ENCODE measurements at regions not wholly inside any gene's neighbourhood (a gene's known extent, or its start where the extent isn't known, plus 50 kb on each side); places are given as distances from the start of the nearest gene placed in this dataset.

GRCh38 chr6:145063091-145063490 lies 672.2 kb downstream of the EPM2A start:
- TF ChIP-seq POLR2A (IDR thresholded peaks at IDR 0.05), result no peak
- TF ChIP-seq, protein P1, sequence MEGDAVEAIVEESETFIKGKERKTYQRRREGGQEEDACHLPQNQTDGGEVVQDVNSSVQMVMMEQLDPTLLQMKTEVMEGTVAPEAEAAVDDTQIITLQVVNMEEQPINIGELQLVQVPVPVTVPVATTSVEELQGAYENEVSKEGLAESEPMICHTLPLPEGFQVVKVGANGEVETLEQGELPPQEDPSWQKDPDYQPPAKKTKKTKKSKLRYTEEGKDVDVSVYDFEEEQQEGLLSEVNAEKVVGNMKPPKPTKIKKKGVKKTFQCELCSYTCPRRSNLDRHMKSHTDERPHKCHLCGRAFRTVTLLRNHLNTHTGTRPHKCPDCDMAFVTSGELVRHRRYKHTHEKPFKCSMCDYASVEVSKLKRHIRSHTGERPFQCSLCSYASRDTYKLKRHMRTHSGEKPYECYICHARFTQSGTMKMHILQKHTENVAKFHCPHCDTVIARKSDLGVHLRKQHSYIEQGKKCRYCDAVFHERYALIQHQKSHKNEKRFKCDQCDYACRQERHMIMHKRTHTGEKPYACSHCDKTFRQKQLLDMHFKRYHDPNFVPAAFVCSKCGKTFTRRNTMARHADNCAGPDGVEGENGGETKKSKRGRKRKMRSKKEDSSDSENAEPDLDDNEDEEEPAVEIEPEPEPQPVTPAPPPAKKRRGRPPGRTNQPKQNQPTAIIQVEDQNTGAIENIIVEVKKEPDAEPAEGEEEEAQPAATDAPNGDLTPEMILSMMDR (IDR thresholded peaks at IDR 0.05), result no peak
- Histone ChIP-seq H3K27ac (no peak overlapping the region), H3K27me3 (no peaks in the 10 kb centered on the region), H3K4me1 (no peaks in the 10 kb centered on the region), H3K4me3 (no peak overlapping the region), H3K9me3 (no peaks in the 10 kb centered on the region), H3K36me3 (no peaks in the 10 kb centered on the region)
- no peak for DNase-seq
- intact Hi-C loops (cut with DNase I; ENCODE audit: low total_unique reads), result no loop called here

DNA sequence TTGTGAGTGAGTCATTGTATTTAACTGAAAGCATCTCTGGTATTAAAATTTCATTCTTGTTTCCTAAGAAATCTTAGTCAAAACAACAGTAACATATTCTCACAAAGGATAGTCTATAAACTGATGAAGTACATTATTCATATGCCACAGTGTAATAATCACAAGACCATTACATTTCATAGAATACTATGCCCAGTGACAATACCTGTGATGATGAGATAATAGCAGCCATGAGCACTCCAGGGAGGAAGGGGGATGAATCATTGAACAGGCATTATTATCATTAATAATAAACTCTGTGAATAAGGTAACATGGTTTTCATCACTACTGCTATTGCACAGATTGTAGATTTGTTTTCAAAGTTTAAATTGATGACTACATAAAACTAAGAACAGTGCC lies 667.9 kb downstream of the EPM2A start:
- no peaks in the 10 kb centered on the region for H3K27me3 ChIP-seq
- H3K4me3 ChIP-seq, result no peak overlapping the region
- no peaks in the 10 kb centered on the region for H3K4me1 ChIP-seq
- TF ChIP-seq POLR2A (IDR thresholded peaks at IDR 0.05), result no peak
- TF ChIP-seq, protein P1 (IDR thresholded peaks at IDR 0.05), result no peak
- intact Hi-C loops (cut with DNase I; ENCODE audit: low total_unique reads), result no loop called here
- no peak overlapping the region for H3K27ac ChIP-seq
- DNase-seq, result no peak
- no peaks in the 10 kb centered on the region for H3K36me3 ChIP-seq
- no peaks in the 10 kb centered on the region for H3K9me3 ChIP-seq

GRCh38 chr6:145068577-145068976 lies 666.7 kb downstream of the EPM2A start:
- Histone ChIP-seq H3K4me3 (no peak overlapping the region), H3K27ac (no peak overlapping the region), H3K36me3 (no peaks in the 10 kb centered on the region), H3K27me3 (no peaks in the 10 kb centered on the region), H3K4me1 (no peaks in the 10 kb centered on the region), H3K9me3 (no peaks in the 10 kb centered on the region)
- DNase-seq, result no peak
- intact Hi-C loops (cut with DNase I; ENCODE audit: low total_unique reads), result no loop called here
- no peak for TF ChIP-seq POLR2A (IDR thresholded peaks at IDR 0.05)
- TF ChIP-seq, protein P1 (IDR thresholded peaks at IDR 0.05), result no peak

DNA sequence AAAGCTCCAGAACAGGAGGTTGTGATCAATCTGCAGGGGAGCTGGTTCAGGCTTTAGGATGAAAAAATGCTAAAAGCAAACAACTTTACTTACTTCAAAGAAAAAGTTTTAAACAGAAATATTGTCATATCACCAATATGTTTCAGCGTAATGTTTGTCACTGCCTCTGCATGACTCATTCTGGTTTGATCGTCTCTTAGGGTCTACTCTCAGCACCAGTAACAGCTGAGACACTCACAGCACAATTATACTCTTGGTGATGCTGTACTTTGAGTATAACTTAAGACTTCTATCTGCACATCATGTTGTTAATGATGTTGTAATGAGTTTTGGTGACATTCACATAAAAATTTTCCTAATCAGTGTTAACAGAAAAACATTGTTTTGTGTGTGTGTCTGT lies 665.4 kb downstream of the EPM2A start:
- DNase-seq, result no peak
- Histone ChIP-seq H3K9me3 (no peaks in the 10 kb centered on the region), H3K27ac (no peak overlapping the region), H3K4me1 (no peaks in the 10 kb centered on the region), H3K4me3 (no peak overlapping the region), H3K36me3 (no peaks in the 10 kb centered on the region), H3K27me3 (no peaks in the 10 kb centered on the region)
- intact Hi-C loops (cut with DNase I; ENCODE audit: low total_unique reads), result no loop called here
- no peak for TF ChIP-seq POLR2A (IDR thresholded peaks at IDR 0.05)
- TF ChIP-seq, protein P1 (IDR thresholded peaks at IDR 0.05), result no peak

GRCh38 chr6:145070791-145071190 lies 664.5 kb downstream of the EPM2A start:
- Histone ChIP-seq H3K36me3 (no peaks in the 10 kb centered on the region), H3K9me3 (no peaks in the 10 kb centered on the region), H3K27ac (no peak overlapping the region), H3K4me1 (no peaks in the 10 kb centered on the region), H3K27me3 (no peaks in the 10 kb centered on the region), H3K4me3 (no peak overlapping the region)
- no peak for TF ChIP-seq POLR2A (IDR thresholded peaks at IDR 0.05)
- TF ChIP-seq, protein P1 (IDR thresholded peaks at IDR 0.05), result no peak
- intact Hi-C loops (cut with DNase I; ENCODE audit: low total_unique reads), result no loop called here
- DNase-seq, result no peak
